ENCODE measurements at regions not wholly inside any gene's neighbourhood (a gene's known extent, or its start where the extent isn't known, plus 50 kb on each side); places are given as distances from the start of the nearest gene placed in this dataset.

- Mint-ChIP-seq H3K4me1 (ENCODE audit: insufficient read depth, unreplicated experiment) (peaks cover 7% of the 10 kb centered on the region), H3K27ac (ENCODE audit: low read depth, unreplicated experiment) (no peak overlapping the region), H3K36me3 (ENCODE audit: insufficient read depth, unreplicated experiment) (no peaks in the 10 kb centered on the region), H3K9me3 (ENCODE audit: unreplicated experiment) (peaks cover 2% of the 10 kb centered on the region), H3K27me3 (ENCODE audit: insufficient read depth, unreplicated experiment) (no peaks in the 10 kb centered on the region), H3K4me3 (ENCODE audit: unreplicated experiment) (no peak overlapping the region)
- no peak for TF ChIP-seq CTCF (IDR thresholded peaks at IDR 0.05; ENCODE audit: unreplicated experiment)
- ChIA-PET CTCF (no interaction called here), POLR2A (interaction anchor here (0.6 kb wide), 1 partner anchor 8 kb away, joined by 4 read pairs; no protein-coding TSS in a partner anchor)
- no TSS peak for BruUV-seq (replicated peaks)
- peak; percentile 3 for DNase-seq (ENCODE audit: unreplicated experiment)
- intact Hi-C loops (cut with micrococcal nuclease): no loop called here
These were observed 320.9 kb downstream of the IRX2 start for GRCh38 chr5:2430606-2431005.

GRCh38 chr5:2427983-2428382, 323.5 kb downstream of the IRX2 start:
- Mint-ChIP-seq H3K4me3 (ENCODE audit: unreplicated experiment) (no peak overlapping the region), H3K27ac (ENCODE audit: low read depth, unreplicated experiment) (no peak overlapping the region), H3K9me3 (ENCODE audit: unreplicated experiment) (peaks cover 7% of the 10 kb centered on the region), H3K27me3 (ENCODE audit: insufficient read depth, unreplicated experiment) (no peaks in the 10 kb centered on the region), H3K4me1 (ENCODE audit: insufficient read depth, unreplicated experiment) (peaks cover 7% of the 10 kb centered on the region), H3K36me3 (ENCODE audit: insufficient read depth, unreplicated experiment) (no peaks in the 10 kb centered on the region)
- no peak for TF ChIP-seq CTCF (IDR thresholded peaks at IDR 0.05; ENCODE audit: unreplicated experiment)
- ChIA-PET CTCF (no interaction called here), POLR2A (no interaction called here)
- intact Hi-C loops (cut with micrococcal nuclease): no loop called here
- no TSS peak for BruUV-seq (replicated peaks)
- no peak for DNase-seq (ENCODE audit: unreplicated experiment)

GRCh38 chr5:2423634-2424033, 327.8 kb downstream of the IRX2 start:
- H3K27me3 Mint-ChIP-seq (ENCODE audit: insufficient read depth, unreplicated experiment): no peaks in the 10 kb centered on the region
- H3K9me3 Mint-ChIP-seq (ENCODE audit: unreplicated experiment): peaks cover 7% of the 10 kb centered on the region
- TF ChIP-seq CTCF (IDR thresholded peaks at IDR 0.05; ENCODE audit: unreplicated experiment): no peak
- H3K4me3 Mint-ChIP-seq (ENCODE audit: unreplicated experiment): no peak overlapping the region
- DNase-seq (ENCODE audit: unreplicated experiment): no peak
- H3K27ac Mint-ChIP-seq (ENCODE audit: low read depth, unreplicated experiment): no peak overlapping the region
- no peaks in the 10 kb centered on the region for H3K4me1 Mint-ChIP-seq (ENCODE audit: insufficient read depth, unreplicated experiment)
- ChIA-PET POLR2A (no interaction called here), CTCF (no interaction called here)
- BruUV-seq (replicated peaks): no TSS peak
- intact Hi-C loops (cut with micrococcal nuclease): no loop called here
- no peaks in the 10 kb centered on the region for H3K36me3 Mint-ChIP-seq (ENCODE audit: insufficient read depth, unreplicated experiment)

- Mint-ChIP-seq H3K9me3 (ENCODE audit: unreplicated experiment) (peaks cover 7% of the 10 kb centered on the region), H3K4me1 (ENCODE audit: insufficient read depth, unreplicated experiment) (no peaks in the 10 kb centered on the region), H3K4me3 (ENCODE audit: unreplicated experiment) (no peak overlapping the region), H3K36me3 (ENCODE audit: insufficient read depth, unreplicated experiment) (no peaks in the 10 kb centered on the region), H3K27me3 (ENCODE audit: insufficient read depth, unreplicated experiment) (peaks cover 11% of the 10 kb centered on the region), H3K27ac (ENCODE audit: low read depth, unreplicated experiment) (no peak overlapping the region)
- TF ChIP-seq CTCF (IDR thresholded peaks at IDR 0.05; ENCODE audit: unreplicated experiment): no peak
- POLR2A ChIA-PET: no interaction called here
- CTCF ChIA-PET: no interaction called here
- DNase-seq (ENCODE audit: unreplicated experiment): no peak
- intact Hi-C loops (cut with micrococcal nuclease): no loop called here
- BruUV-seq (replicated peaks): no TSS peak
These were observed 334.2 kb downstream of the IRX2 start for GRCh38 chr5:2417301-2417700.

Data from MCF 10A (cell line).